HepG2 (cell line): ENCODE measurements at regions not wholly inside any gene's neighbourhood (a gene's known extent, or its start where the extent isn't known, plus 50 kb on each side); places are given as distances from the start of the nearest gene placed in this dataset.

Experiments
- ATAC-seq: fragments of 200-7000 bp; cut with Tn5 transposase; 3 replicates; pipeline ENCODE4 v1.9.1; 2020; ENCODE audit warnings: mild to moderate bottlenecking, moderate library complexity
- BruUV-seq: library from RNA; stranded (reverse); fragments of 400-500 nt; replicated peaks from 2 replicates; lab custom pipeline; 2021; lab: Mats Ljungman, UMichigan
- CTCF ChIA-PET: fragments of 300-600 bp; formaldehyde crosslinking; extraction: SDS; loops from one replicate; lab custom pipeline; 2021; ENCODE audit warnings: low total read pairs, inconsistent platforms, low intra/inter-chr PET ratio; lab: Yijun Ruan, JAX
- POLR2A ChIA-PET: fragments of 350-600 bp; sonication (Branson Sonifier 250); formaldehyde crosslinking; loops from one replicate; lab custom pipeline; 2020; ENCODE audit warnings: antibody characterized with exemption, inconsistent platforms; lab: Yijun Ruan, JAX
- DNase-seq: peaks from one replicate; pipeline ENCODE4 v3.0.0-alpha.2; 2015; ENCODE audit warnings: low spot score
- FAIRE-seq: peaks from 3 replicates; lab custom pipeline; 2011; peaks lifted over from hg19 to GRCh38; lab: Jason Lieb, UNC
- H2AFZ ChIP-seq: one replicate; pipeline ENCODE4 v1.6.1; 2011; ENCODE audit warnings: low read length, inconsistent platforms
- H3K27ac ChIP-seq: fragments of 300-600 bp; 3 replicates; pipeline ENCODE4 v1.8.0; 2011; ENCODE audit warnings: mixed run types, mild to moderate bottlenecking, mixed read lengths, low read length, inconsistent platforms; ENCODE audit not compliant: insufficient read depth; ENCODE audit errors: extremely low read length
- H3K27me3 ChIP-seq, 2 experiments: fragments of 200-600 bp in 1 of 2; 2 replicates in 1 of 2; 3 replicates in 1 of 2; pipeline versions ENCODE4 v1.6.0 to v1.8.0; 2011; ENCODE audit warnings: low read length in 2 of 2, mild to moderate bottlenecking in 2 of 2, moderate library complexity in 2 of 2, inconsistent platforms in 1 of 2; ENCODE audit not compliant: insufficient read depth in 2 of 2, control insufficient read depth in 1 of 2
- H3K36me3 ChIP-seq, 2 experiments: fragments of 200-600 bp in 1 of 2; replicated peaks in 1 of 2; 2 replicates in 1 of 2; 3 replicates in 1 of 2; pipeline versions ENCODE4 v1.5.1 to v1.8.0; 2011; ENCODE audit warnings: low read length in 2 of 2, inconsistent platforms in 1 of 2; ENCODE audit not compliant: insufficient read depth in 2 of 2, control insufficient read depth in 1 of 2
- H3K4me1 ChIP-seq: 2 replicates; pipeline ENCODE4 v1.5.1; 2012; ENCODE audit warnings: low read length, inconsistent platforms; ENCODE audit not compliant: insufficient read depth
- H3K4me2 ChIP-seq: 2 replicates; pipeline ENCODE4 v1.6.0; 2011; ENCODE audit warnings: low read depth, low read length, inconsistent platforms
- H3K4me3 ChIP-seq, 3 experiments: fragments of 200-600 bp in 1 of 3; sonication (generic), shearing (Covaris generic) in 1 of 3; replicated peaks in 1 of 3; 2 replicates each; pipeline ENCODE4 v1.5.1; 2011 to 2016; ENCODE audit warnings: low read length in 3 of 3, inconsistent platforms in 2 of 3, low read depth in 2 of 3, mild to moderate bottlenecking in 2 of 3, control low read depth in 1 of 3, mixed read lengths in 1 of 3; ENCODE audit not compliant: insufficient read depth in 1 of 3
- H3K79me2 ChIP-seq: one replicate; pipeline ENCODE4 v1.6.1; 2011; ENCODE audit warnings: low read length, inconsistent platforms; ENCODE audit not compliant: insufficient read depth
- H3K9ac ChIP-seq: 2 replicates; pipeline ENCODE4 v1.6.0; 2011; ENCODE audit warnings: mild to moderate bottlenecking, low read depth, low read length, inconsistent platforms; ENCODE audit not compliant: insufficient read depth
- H3K9me3 ChIP-seq: 2 replicates; pipeline ENCODE4 v1.5.1; 2012; ENCODE audit warnings: mild to moderate bottlenecking, low read length
- H4K20me1 ChIP-seq: 2 replicates; pipeline ENCODE4 v1.6.0; 2011; ENCODE audit warnings: inconsistent platforms, mild to moderate bottlenecking, low read length, moderate library complexity; ENCODE audit not compliant: insufficient read depth
- DNMT3B ChIP-seq: conservative IDR thresholded peaks from 2 replicates; pipeline ENCODE4 v1.6.1; 2016; ENCODE audit warnings: missing biosample characterization, control low read depth
- KMT2B ChIP-seq: IDR thresholded peaks from 2 replicates; pipeline ENCODE4 v1.6.1; 2016; ENCODE audit warnings: missing genetic modification reagents, missing compliant biosample characterization
- MAX ChIP-seq: IDR thresholded peaks from 2 replicates; pipeline ENCODE4 v1.6.1; 2012; ENCODE audit warnings: inconsistent platforms
- RBAK ChIP-seq: sonication (generic); formaldehyde crosslinking; IDR thresholded peaks from 2 replicates; pipeline ENCODE4 v1.5.1; 2020; ENCODE audit warnings: mild to moderate bottlenecking, missing genetic modification reagents
- ZBTB7B ChIP-seq: sonication (generic); formaldehyde crosslinking; IDR thresholded peaks from 2 replicates; pipeline ENCODE4 v1.4.0; 2020; ENCODE audit warnings: missing genetic modification reagents
- ZNF207 ChIP-seq: fragments of 450-650 bp; IDR thresholded peaks from 2 replicates; pipeline ENCODE4 v1.6.1; 2016; ENCODE audit warnings: antibody characterized with exemption, borderline replicate concordance
- ZNF598 ChIP-seq: sonication (generic); formaldehyde crosslinking; IDR thresholded peaks from 2 replicates; pipeline ENCODE4 v1.5.1; 2020; ENCODE audit warnings: mild to moderate bottlenecking, missing genetic modification reagents, borderline replicate concordance
- WGBS: methylation state at CpG from one replicate; pipeline ENCODE4 v1.1.6; 2017; ENCODE audit warnings: low lambda C conversion rate; 5-methylcytosine and 5-hydroxymethylcytosine counted together
- in situ Hi-C: cut with HindIII; loops from 2 replicates; pipeline ENCODE4 v1.10.0; 2017; ENCODE audit warnings: low pct_unique_long_range_greater_than_20kb; ENCODE audit not compliant: extremely low pct_ligation_motif_present
- intact Hi-C: fragments of 100-400 bp; cut with micrococcal nuclease; formaldehyde crosslinking; loops from one replicate; pipeline ENCODE4 v1.10.0; 2022; ENCODE audit not compliant: unreplicated experiment
- TF ChIP-seq, protein P1 (sequence below): sonication (generic); formaldehyde crosslinking; IDR thresholded peaks from one replicate; pipeline ENCODE4 v1.5.1; 2020; ENCODE audit warnings: mild to moderate bottlenecking, missing genetic modification reagents; ENCODE audit errors: not compliant biosample characterization

DNA sequence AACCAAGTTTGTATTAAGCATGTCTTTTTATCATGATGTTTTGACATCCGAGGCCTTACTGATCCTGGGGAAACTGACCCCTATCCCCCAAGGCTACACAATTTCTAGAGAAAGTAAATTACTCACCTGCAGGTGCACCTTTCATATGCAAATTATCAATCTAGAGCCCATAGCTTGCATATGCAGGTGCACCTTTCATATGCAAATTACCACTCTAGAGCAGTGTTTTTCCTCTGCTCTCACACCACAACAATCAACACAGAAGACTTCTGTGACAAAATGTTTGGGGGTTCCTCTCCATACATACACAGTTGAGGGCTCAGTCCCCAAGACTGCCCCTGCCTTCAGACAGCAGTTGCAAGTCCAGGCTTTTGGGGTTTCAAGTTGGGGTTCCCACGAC is 203.7 kb upstream of the RORB start:
- H3K36me3 ChIP-seq: no peaks in the 10 kb centered on the region
- 2% methylated on average over 2 of the region's 2 CpGs for WGBS
- in situ Hi-C loops (loop anchor here (25.0 kb wide), 1 partner anchor 606 kb away; no protein-coding TSS in a partner anchor), intact Hi-C loops (no loop called here)
- no peak overlapping the region for H3K4me3 ChIP-seq
- no peaks in the 10 kb centered on the region for H4K20me1 ChIP-seq
- FAIRE-seq (no peak), DNase-seq (no peak), ATAC-seq (no peak)
- no peak overlapping the region for H2AFZ ChIP-seq
- no peaks in the 10 kb centered on the region for H3K27me3 ChIP-seq
- no peak overlapping the region for H3K9ac ChIP-seq
- ChIA-PET CTCF (no interaction called here), POLR2A (no interaction called here)
- no TSS peak for BruUV-seq
- H3K4me1 ChIP-seq: no peaks in the 10 kb centered on the region
- TF ChIP-seq ZBTB7B (CRISPR knock-in tag) (no peak), MAX (no peak), KMT2B (CRISPR knock-in tag) (no peak), RBAK (no peak), ZNF207 (no peak), DNMT3B (CRISPR knock-in tag) (no peak), ZNF598 (CRISPR knock-in tag) (no peak)
- TF ChIP-seq, protein P1, sequence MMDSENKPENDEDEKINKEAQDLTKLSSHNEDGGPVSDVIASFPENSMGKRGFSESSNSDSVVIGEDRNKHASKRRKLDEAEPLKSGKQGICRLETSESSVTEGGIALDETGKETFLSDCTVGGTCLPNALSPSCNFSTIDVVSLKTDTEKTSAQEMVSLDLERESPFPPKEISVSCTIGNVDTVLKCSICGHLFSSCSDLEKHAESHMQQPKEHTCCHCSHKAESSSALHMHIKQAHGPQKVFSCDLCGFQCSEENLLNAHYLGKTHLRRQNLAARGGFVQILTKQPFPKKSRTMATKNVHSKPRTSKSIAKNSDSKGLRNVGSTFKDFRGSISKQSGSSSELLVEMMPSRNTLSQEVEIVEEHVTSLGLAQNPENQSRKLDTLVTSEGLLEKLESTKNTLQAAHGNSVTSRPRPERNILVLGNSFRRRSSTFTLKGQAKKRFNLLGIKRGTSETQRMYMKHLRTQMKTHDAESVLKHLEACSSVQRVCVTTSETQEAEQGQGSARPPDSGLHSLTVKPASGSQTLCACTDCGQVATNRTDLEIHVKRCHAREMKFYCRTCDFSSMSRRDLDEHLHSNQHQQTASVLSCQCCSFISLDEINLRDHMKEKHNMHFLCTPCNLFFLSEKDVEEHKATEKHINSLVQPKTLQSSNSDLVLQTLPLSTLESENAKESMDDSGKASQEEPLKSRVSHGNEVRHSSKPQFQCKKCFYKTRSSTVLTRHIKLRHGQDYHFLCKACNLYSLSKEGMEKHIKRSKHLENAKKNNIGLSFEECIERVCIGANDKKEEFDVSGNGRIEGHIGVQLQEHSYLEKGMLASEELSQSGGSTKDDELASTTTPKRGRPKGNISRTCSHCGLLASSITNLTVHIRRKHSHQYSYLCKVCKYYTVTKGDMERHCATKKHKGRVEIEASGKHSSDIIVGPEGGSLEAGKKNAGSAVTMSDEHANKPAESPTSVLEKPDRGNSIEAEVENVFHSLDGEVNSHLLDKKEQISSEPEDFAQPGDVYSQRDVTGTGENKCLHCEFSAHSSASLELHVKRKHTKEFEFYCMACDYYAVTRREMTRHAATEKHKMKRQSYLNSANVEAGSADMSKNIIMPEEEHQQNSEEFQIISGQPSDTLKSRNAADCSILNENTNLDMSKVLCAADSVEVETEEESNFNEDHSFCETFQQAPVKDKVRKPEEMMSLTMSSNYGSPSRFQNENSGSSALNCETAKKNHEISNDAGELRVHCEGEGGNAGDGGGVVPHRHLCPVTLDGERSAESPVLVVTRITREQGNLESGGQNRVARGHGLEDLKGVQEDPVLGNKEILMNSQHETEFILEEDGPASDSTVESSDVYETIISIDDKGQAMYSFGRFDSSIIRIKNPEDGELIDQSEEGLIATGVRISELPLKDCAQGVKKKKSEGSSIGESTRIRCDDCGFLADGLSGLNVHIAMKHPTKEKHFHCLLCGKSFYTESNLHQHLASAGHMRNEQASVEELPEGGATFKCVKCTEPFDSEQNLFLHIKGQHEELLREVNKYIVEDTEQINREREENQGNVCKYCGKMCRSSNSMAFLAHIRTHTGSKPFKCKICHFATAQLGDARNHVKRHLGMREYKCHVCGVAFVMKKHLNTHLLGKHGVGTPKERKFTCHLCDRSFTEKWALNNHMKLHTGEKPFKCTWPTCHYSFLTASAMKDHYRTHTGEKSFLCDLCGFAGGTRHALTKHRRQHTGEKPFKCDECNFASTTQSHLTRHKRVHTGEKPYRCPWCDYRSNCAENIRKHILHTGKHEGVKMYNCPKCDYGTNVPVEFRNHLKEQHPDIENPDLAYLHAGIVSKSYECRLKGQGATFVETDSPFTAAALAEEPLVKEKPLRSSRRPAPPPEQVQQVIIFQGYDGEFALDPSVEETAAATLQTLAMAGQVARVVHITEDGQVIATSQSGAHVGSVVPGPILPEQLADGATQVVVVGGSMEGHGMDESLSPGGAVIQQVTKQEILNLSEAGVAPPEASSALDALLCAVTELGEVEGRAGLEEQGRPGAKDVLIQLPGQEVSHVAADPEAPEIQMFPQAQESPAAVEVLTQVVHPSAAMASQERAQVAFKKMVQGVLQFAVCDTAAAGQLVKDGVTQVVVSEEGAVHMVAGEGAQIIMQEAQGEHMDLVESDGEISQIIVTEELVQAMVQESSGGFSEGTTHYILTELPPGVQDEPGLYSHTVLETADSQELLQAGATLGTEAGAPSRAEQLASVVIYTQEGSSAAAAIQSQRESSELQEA (CRISPR knock-in tag): no peak
- H3K9me3 ChIP-seq: no peaks in the 10 kb centered on the region
- no peaks in the 10 kb centered on the region for H3K79me2 ChIP-seq
- H3K27ac ChIP-seq: no peak overlapping the region
- no peak overlapping the region for H3K4me2 ChIP-seq
